T-cell (primary cell): ENCODE measurements at regions not wholly inside any gene's neighbourhood (a gene's known extent, or its start where the extent isn't known, plus 50 kb on each side); places are given as distances from the start of the nearest gene placed in this dataset.

Experiments used
- ATAC-seq, 4 experiments: fragments of 200-7000 bp in 3 of 4; fragments of 150-1000 bp in 1 of 4; cut with Tn5 transposase; replicated peaks in 1 of 4; 1 replicate in 3 of 4; 2 replicates in 1 of 4; pipeline ENCODE4 v1.10.0; 2021; ENCODE audit warnings: moderate library complexity in 3 of 4, mild to moderate bottlenecking in 2 of 4, moderate number of reproducible peaks in 1 of 4
- CTCF ChIA-PET, 2 donors: fragments of 300-600 bp; sonication (Branson Sonifier 250); formaldehyde crosslinking; loops; one replicate each; lab custom pipeline; 2022; ENCODE audit warnings: antibody characterized with exemption in 2 of 2; lab: Charles Lee
- POLR2A ChIA-PET, 2 donors: fragments of 300-600 bp; sonication (Branson Sonifier 250); formaldehyde crosslinking; loops; one replicate each; lab custom pipeline; 2022; ENCODE audit warnings: antibody characterized with exemption in 2 of 2; lab: Charles Lee
- DNase-seq, 35 experiments: peaks; one replicate each; pipeline versions ENCODE4 v3.0.0 to v3.0.0-alpha.2; 2013 to 2023
- H3K27ac ChIP-seq: one replicate; pipeline ENCODE4 v1.5.1; 2013; ENCODE audit warnings: low read length
- H3K27me3 ChIP-seq, 2 experiments: replicated peaks in 1 of 2; 1 replicate in 1 of 2; 2 replicates in 1 of 2; pipeline versions ENCODE4 v1.6.1 to v1.7.0; 2013; ENCODE audit warnings: low read length in 1 of 2, mixed read lengths in 1 of 2; ENCODE audit not compliant: control insufficient read depth in 2 of 2, insufficient read depth in 2 of 2; ENCODE audit errors: extremely low read depth in 1 of 2
- H3K36me3 ChIP-seq, 2 donors: 1 replicate in 1 of 2; 2 replicates in 1 of 2; pipeline versions ENCODE4 v1.6.1 to v1.7.0; 2013; ENCODE audit warnings: low read length in 1 of 2; ENCODE audit not compliant: control insufficient read depth in 2 of 2, insufficient read depth in 1 of 2; ENCODE audit errors: extremely low read depth in 1 of 2
- H3K4me1 ChIP-seq, 2 experiments: 1 replicate in 1 of 2; 2 replicates in 1 of 2; pipeline versions ENCODE4 v1.6.1 to v1.7.0; 2013; ENCODE audit warnings: low read length in 2 of 2, mixed read lengths in 1 of 2; ENCODE audit not compliant: insufficient read depth in 2 of 2, control insufficient read depth in 1 of 2; ENCODE audit errors: extremely low read depth in 1 of 2
- H3K4me3 ChIP-seq, 2 donors: 1 replicate in 1 of 2; 2 replicates in 1 of 2; pipeline versions ENCODE4 v1.5.1 to v1.7.0; 2013; ENCODE audit warnings: mild to moderate bottlenecking in 2 of 2, low read length in 1 of 2, moderate library complexity in 1 of 2; ENCODE audit not compliant: control insufficient read depth in 1 of 2; ENCODE audit errors: extremely low read depth in 1 of 2
- H3K9me3 ChIP-seq: 2 replicates; pipeline ENCODE4 v1.7.0; 2013
- H3K27ac Mint-ChIP-seq, 2 donors: one replicate each; pipeline ENCODE4 v1.8.0; 2020 to 2021; ENCODE audit warnings: mild to moderate bottlenecking in 2 of 2, mixed read lengths in 2 of 2
- H3K27me3 Mint-ChIP-seq, 2 donors: one replicate each; pipeline ENCODE4 v1.8.0; 2021 to 2022; ENCODE audit warnings: mixed read lengths in 2 of 2
- H3K36me3 Mint-ChIP-seq: one replicate; pipeline ENCODE4 v1.8.0; 2021; ENCODE audit warnings: mixed read lengths
- H3K4me1 Mint-ChIP-seq, 3 donors: one replicate each; pipeline ENCODE4 v1.8.0; 2020 to 2022; ENCODE audit warnings: mixed read lengths in 3 of 3, mild to moderate bottlenecking in 1 of 3
- H3K4me3 Mint-ChIP-seq, 3 donors: one replicate each; pipeline ENCODE4 v1.8.0; 2020 to 2022; ENCODE audit warnings: mild to moderate bottlenecking in 3 of 3, mixed read lengths in 3 of 3, moderate library complexity in 3 of 3
- H3K9me3 Mint-ChIP-seq, 3 donors: one replicate each; pipeline ENCODE4 v1.8.0; 2020 to 2022; ENCODE audit warnings: mixed read lengths in 3 of 3
- whole genome bisulfite sequencing: methylation state at CpG from one replicate; pipeline ENCODE4 v1.1.5; 2013; ENCODE audit warnings: missing lambda C conversion rate; ENCODE audit not compliant: insufficient coverage; 5-methylcytosine and 5-hydroxymethylcytosine counted together

- H3K27me3 ChIP-seq: no peaks in the 10 kb centered on the region
- no peak overlapping the region for H3K27ac ChIP-seq
- H3K4me3 ChIP-seq: no peak overlapping the region
- DNase-seq (no peak), ATAC-seq (no peak)
- no peaks in the 10 kb centered on the region for H3K4me1 Mint-ChIP-seq
- CTCF ChIA-PET: no interaction called here
- H3K36me3 Mint-ChIP-seq: no peaks in the 10 kb centered on the region
- POLR2A ChIA-PET: interaction anchor here in 1 of 2 donors (0.6 kb wide), 1 partner anchor 788 kb away, joined by 3 read pairs; no protein-coding TSS in a partner anchor
- no peaks in the 10 kb centered on the region for H3K9me3 Mint-ChIP-seq
- H3K27me3 Mint-ChIP-seq: no peaks in the 10 kb centered on the region
- H3K4me3 Mint-ChIP-seq: no peak overlapping the region
- no peaks in the 10 kb centered on the region for H3K9me3 ChIP-seq
- no peaks in the 10 kb centered on the region for H3K4me1 ChIP-seq
- H3K36me3 ChIP-seq: no peaks in the 10 kb centered on the region
- no peak overlapping the region for H3K27ac Mint-ChIP-seq
Measured at GRCh38 chr3:94299716-94300115, 236.9 kb downstream of the NSUN3 start.

- POLR2A ChIA-PET: no interaction called here
- CTCF ChIA-PET: interaction anchor here in 1 of 2 donors (1.6 kb wide), 1 partner anchor 53 kb away, joined by 5 read pairs; no protein-coding TSS in a partner anchor
- no peaks in the 10 kb centered on the region for H3K9me3 Mint-ChIP-seq
- no peaks in the 10 kb centered on the region for H3K4me1 Mint-ChIP-seq
- Histone ChIP-seq H3K9me3 (no peaks in the 10 kb centered on the region), H3K27ac (no peak overlapping the region), H3K4me1 (no peaks in the 10 kb centered on the region), H3K4me3 (no peak overlapping the region), H3K27me3 (no peaks in the 10 kb centered on the region), H3K36me3 (no peaks in the 10 kb centered on the region)
- H3K27ac Mint-ChIP-seq: no peak overlapping the region
- no peak for DNase-seq
- no peak for ATAC-seq
- H3K4me3 Mint-ChIP-seq: no peak overlapping the region
- no peaks in the 10 kb centered on the region for H3K27me3 Mint-ChIP-seq
- H3K36me3 Mint-ChIP-seq: no peaks in the 10 kb centered on the region
- WGBS: 60% methylated on average over 1 of the region's 1 CpG
Measured at GRCh38 chr3:94301366-94301765, 238.5 kb downstream of the NSUN3 start.

- Mint-ChIP-seq H3K4me3 (no peak overlapping the region), H3K36me3 (no peaks in the 10 kb centered on the region), H3K27me3 (no peaks in the 10 kb centered on the region), H3K9me3 (no peaks in the 10 kb centered on the region), H3K4me1 (no peaks in the 10 kb centered on the region), H3K27ac (no peak overlapping the region)
- DNase-seq (no peak), ATAC-seq (no peak)
- Histone ChIP-seq H3K4me3 (no peak overlapping the region), H3K27me3 (no peaks in the 10 kb centered on the region), H3K4me1 (no peaks in the 10 kb centered on the region), H3K9me3 (no peaks in the 10 kb centered on the region), H3K36me3 (no peaks in the 10 kb centered on the region), H3K27ac (no peak overlapping the region)
- 82% methylated on average over 2 of the region's 4 CpGs for WGBS
- ChIA-PET CTCF (interaction anchor here (0.7 to 1.6 kb wide), 2 partner anchors 55 to 76 kb away, joined by 5 read pairs; no protein-coding TSS in a partner anchor), POLR2A (no interaction called here)
Measured at GRCh38 chr3:94303266-94303665, 240.4 kb downstream of the NSUN3 start.

GRCh38 chr3:94303897-94304296, 241.0 kb downstream of the NSUN3 start:
- no peak overlapping the region for H3K4me3 Mint-ChIP-seq
- DNase-seq: no peak
- no peaks in the 10 kb centered on the region for H3K36me3 ChIP-seq
- H3K9me3 ChIP-seq: no peaks in the 10 kb centered on the region
- ChIA-PET CTCF (interaction anchor here in 1 of 2 donors (0.7 kb wide), 1 partner anchor 76 kb away, joined by 5 read pairs; no protein-coding TSS in a partner anchor), POLR2A (no interaction called here)
- H3K4me3 ChIP-seq: no peak overlapping the region
- WGBS: no CpG with 5 or more reads among the region's 3 CpGs
- no peaks in the 10 kb centered on the region for H3K9me3 Mint-ChIP-seq
- ATAC-seq: no peak
- no peak overlapping the region for H3K27ac Mint-ChIP-seq
- no peaks in the 10 kb centered on the region for H3K36me3 Mint-ChIP-seq
- H3K4me1 ChIP-seq: no peaks in the 10 kb centered on the region
- no peaks in the 10 kb centered on the region for H3K4me1 Mint-ChIP-seq
- H3K27ac ChIP-seq: no peak overlapping the region
- H3K27me3 ChIP-seq: no peaks in the 10 kb centered on the region
- no peaks in the 10 kb centered on the region for H3K27me3 Mint-ChIP-seq

GRCh38 chr3:94304954-94305353, 242.1 kb downstream of the NSUN3 start:
- H3K9me3 ChIP-seq: no peaks in the 10 kb centered on the region
- WGBS: no CpG with 5 or more reads among the region's 5 CpGs
- H3K9me3 Mint-ChIP-seq: no peaks in the 10 kb centered on the region
- H3K27ac ChIP-seq: no peak overlapping the region
- H3K4me3 ChIP-seq: no peak overlapping the region
- DNase-seq (no peak), ATAC-seq (no peak)
- H3K4me1 Mint-ChIP-seq: no peaks in the 10 kb centered on the region
- no peaks in the 10 kb centered on the region for H3K4me1 ChIP-seq
- no peaks in the 10 kb centered on the region for H3K27me3 ChIP-seq
- H3K4me3 Mint-ChIP-seq: no peak overlapping the region
- H3K27ac Mint-ChIP-seq: no peak overlapping the region
- no peaks in the 10 kb centered on the region for H3K36me3 Mint-ChIP-seq
- ChIA-PET CTCF (no interaction called here), POLR2A (no interaction called here)
- H3K36me3 ChIP-seq: no peaks in the 10 kb centered on the region
- no peaks in the 10 kb centered on the region for H3K27me3 Mint-ChIP-seq

- DNase-seq: no peak
- no peak overlapping the region for H3K4me3 Mint-ChIP-seq
- Histone ChIP-seq H3K27ac (no peak overlapping the region), H3K4me3 (no peak overlapping the region), H3K27me3 (no peaks in the 10 kb centered on the region), H3K4me1 (no peaks in the 10 kb centered on the region), H3K36me3 (no peaks in the 10 kb centered on the region), H3K9me3 (no peaks in the 10 kb centered on the region)
- H3K9me3 Mint-ChIP-seq: no peaks in the 10 kb centered on the region
- H3K27ac Mint-ChIP-seq: no peak overlapping the region
- WGBS: 63% methylated on average over 8 of the region's 16 CpGs
- ChIA-PET POLR2A (no interaction called here), CTCF (no interaction called here)
- H3K4me1 Mint-ChIP-seq: no peaks in the 10 kb centered on the region
- no peaks in the 10 kb centered on the region for H3K27me3 Mint-ChIP-seq
- H3K36me3 Mint-ChIP-seq: no peaks in the 10 kb centered on the region
- ATAC-seq: no peak
Measured at GRCh38 chr3:94305835-94306611, 243.2 kb downstream of the NSUN3 start.
